GM12864 (cell line): ENCODE measurements at regions not wholly inside any gene's neighbourhood (a gene's known extent, or its start where the extent isn't known, plus 50 kb on each side); places are given as distances from the start of the nearest gene placed in this dataset.
A peak's percentile ranks its signal among the peaks of the same experiment; 100 is the strongest.

Source experiments
- DNase-seq: peaks from one replicate; pipeline ENCODE4 v3.0.0-alpha.2; 2011; ENCODE audit warnings: low read depth
- H3K4me3 ChIP-seq: 2 replicates; pipeline ENCODE4 v1.5.1; 2011; ENCODE audit warnings: mild to moderate bottlenecking, low read depth, low read length, control low read depth
- TF ChIP-seq, protein P1 (sequence below): IDR thresholded peaks from 2 replicates; pipeline ENCODE4 v1.5.1; 2011; ENCODE audit warnings: low read depth, mild to moderate bottlenecking, moderate library complexity, low read length, control low read depth, inconsistent platforms; ENCODE audit errors: missing control alignments

DNA sequence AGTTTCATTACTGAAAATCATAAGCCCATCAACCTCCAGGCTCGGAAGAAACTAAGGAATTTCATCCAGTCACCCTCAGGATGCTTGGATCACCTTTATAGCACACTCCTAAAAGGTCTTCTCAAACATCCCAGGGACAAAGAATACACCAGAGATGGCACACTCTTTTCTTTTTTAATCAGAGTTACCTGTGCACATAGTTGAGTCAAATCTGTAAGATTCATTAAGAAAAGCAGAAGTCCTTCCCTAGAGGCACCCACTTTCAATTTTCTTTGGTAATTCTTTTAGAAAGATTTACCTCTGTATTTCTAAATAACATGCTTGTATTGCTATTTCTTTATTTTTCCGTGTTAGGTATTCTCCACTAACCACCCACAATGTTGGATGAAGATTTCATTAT, 50.6 kb upstream of the IL6 start:
- DNase-seq, result no peak
- no peak overlapping the region for H3K4me3 ChIP-seq
- TF ChIP-seq, protein P1, sequence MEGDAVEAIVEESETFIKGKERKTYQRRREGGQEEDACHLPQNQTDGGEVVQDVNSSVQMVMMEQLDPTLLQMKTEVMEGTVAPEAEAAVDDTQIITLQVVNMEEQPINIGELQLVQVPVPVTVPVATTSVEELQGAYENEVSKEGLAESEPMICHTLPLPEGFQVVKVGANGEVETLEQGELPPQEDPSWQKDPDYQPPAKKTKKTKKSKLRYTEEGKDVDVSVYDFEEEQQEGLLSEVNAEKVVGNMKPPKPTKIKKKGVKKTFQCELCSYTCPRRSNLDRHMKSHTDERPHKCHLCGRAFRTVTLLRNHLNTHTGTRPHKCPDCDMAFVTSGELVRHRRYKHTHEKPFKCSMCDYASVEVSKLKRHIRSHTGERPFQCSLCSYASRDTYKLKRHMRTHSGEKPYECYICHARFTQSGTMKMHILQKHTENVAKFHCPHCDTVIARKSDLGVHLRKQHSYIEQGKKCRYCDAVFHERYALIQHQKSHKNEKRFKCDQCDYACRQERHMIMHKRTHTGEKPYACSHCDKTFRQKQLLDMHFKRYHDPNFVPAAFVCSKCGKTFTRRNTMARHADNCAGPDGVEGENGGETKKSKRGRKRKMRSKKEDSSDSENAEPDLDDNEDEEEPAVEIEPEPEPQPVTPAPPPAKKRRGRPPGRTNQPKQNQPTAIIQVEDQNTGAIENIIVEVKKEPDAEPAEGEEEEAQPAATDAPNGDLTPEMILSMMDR, result no peak

DNA sequence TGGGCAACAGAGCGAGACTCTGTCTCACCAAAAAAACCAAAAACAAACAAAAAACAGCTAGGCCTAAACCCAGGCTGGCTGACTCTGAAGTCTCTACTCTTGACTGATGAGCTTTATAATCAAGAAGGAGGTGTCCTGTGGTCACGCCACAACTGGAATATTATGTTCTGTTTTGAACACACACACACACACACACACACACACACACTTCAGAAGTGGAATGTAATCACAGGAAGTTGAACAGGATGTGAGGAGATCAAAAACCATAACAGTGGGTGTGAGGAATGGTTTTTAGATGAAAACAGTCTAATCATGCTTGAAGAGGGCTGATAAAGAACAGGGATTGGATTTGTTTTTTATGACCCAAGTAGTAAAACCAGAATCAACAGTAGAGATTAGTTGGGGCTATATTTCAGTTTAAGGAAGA, 51.1 kb upstream of the IL6 start:
- H3K4me3 ChIP-seq, result no peak overlapping the region
- DNase-seq, result no peak
- TF ChIP-seq, protein P1, result no peak

- DNase-seq, result no peak
- H3K4me3 ChIP-seq, result no peak overlapping the region
- TF ChIP-seq, protein P1, result no peak
Measured at GRCh38 chr7:22675421-22675820, 51.6 kb upstream of the IL6 start.

GRCh38 chr7:22672846-22673680, 53.9 kb upstream of the IL6 start:
- H3K4me3 ChIP-seq, result no peak overlapping the region
- TF ChIP-seq, protein P1, result no peak
- DNase-seq, result peak; percentile 39

- H3K4me3 ChIP-seq, result no peak overlapping the region
- TF ChIP-seq, protein P1, result no peak
- no peak for DNase-seq
Measured at GRCh38 chr7:22671177-22671879, 55.7 kb upstream of the IL6 start.

DNA sequence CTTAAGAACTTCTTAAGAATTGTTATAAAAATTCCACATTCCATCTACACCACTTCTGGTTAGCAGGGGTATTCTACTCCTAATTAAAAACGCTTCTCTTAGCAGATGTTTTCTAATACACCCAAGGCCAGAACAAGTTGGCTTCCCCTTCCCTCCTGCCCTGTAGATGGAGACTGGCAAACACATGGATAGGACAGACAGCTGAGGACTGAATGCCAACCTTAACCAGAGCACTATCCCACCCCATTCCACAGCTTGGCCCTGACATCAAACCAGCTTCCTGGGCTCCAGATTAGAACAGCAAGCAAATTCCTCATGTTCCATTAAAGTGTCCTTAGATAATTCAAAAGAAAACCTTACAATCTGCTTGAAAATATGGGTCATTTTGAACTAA, 56.6 kb upstream of the IL6 start:
- H3K4me3 ChIP-seq, result no peak overlapping the region
- no peak for DNase-seq
- TF ChIP-seq, protein P1, result no peak
